ENCODE measurements at regions not wholly inside any gene's neighbourhood (a gene's known extent, or its start where the extent isn't known, plus 50 kb on each side); places are given as distances from the start of the nearest gene placed in this dataset.

DNA sequence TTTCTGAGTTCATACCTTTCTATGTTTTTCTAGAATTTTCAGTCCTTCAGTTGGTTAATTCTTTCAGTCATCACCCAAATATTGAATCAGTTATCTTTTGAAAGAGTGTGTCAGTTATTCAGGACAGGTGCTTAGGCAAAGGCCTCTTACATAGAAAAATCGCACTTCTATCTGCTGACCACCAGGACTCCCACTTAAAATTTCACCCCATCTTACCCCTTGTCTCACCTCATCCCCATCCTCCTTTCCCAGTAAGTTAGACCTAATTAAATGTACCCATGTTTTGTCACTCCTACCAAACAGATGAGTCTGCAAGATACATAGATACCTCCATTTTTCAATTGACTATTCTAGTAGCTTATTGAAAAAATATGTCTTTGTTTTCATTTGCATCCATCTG, 159.9 kb upstream of the PIK3R1 start:
- H3K27ac ChIP-seq (ENCODE audit: control insufficient read depth, insufficient read depth, low read length), result no peak overlapping the region
- H3K4me3 ChIP-seq (ENCODE audit: control insufficient read depth in 2 of 3, extremely low read depth in 1 of 3, insufficient read depth in 2 of 3, low read depth in 1 of 3, low read length in 3 of 3), result no peak overlapping the region
- H2AFZ ChIP-seq (ENCODE audit: control insufficient read depth, low read length), result no peak overlapping the region
- TF ChIP-seq EZH2 (IDR thresholded peaks at IDR 0.05; ENCODE audit: low read length) (no peak), CTCF (optimal IDR thresholded peaks at IDR 0.05 in 1 of 3, IDR thresholded peaks at IDR 0.05 in 1 of 3, conservative IDR thresholded peaks at IDR 0.05 in 1 of 3; ENCODE audit: extremely low read depth in 1 of 3, insufficient read depth in 2 of 3, low read length in 3 of 3) (no peak)
- H4K20me1 ChIP-seq (ENCODE audit: control insufficient read depth, extremely low read depth, insufficient read depth, low read length), result no peaks in the 10 kb centered on the region
- FAIRE-seq (no peak), DNase-seq (ENCODE audit: low read depth, low spot score) (no peak)
- no peak overlapping the region for H3K4me2 ChIP-seq (ENCODE audit: control insufficient read depth, extremely low read depth, insufficient read depth, low read depth, low read length)
- H3K9me1 ChIP-seq (ENCODE audit: control insufficient read depth, extremely low read depth, insufficient read depth, low read length), result no peaks in the 10 kb centered on the region
- H3K9me3 ChIP-seq (ENCODE audit: control insufficient read depth, low read depth, low read length), result no peaks in the 10 kb centered on the region
- dilution Hi-C loops (cut with MboI; ENCODE audit: extremely low pct_ligation_motif_present, low sequenced_read_pairs), result no loop called here
- peaks cover 3% of the 10 kb centered on the region for H3K4me1 ChIP-seq (ENCODE audit: control insufficient read depth, extremely low read depth, insufficient read depth, low read length)
- no peaks in the 10 kb centered on the region for H3K79me2 ChIP-seq (ENCODE audit: control insufficient read depth, insufficient read depth, low read length)
- no peaks in the 10 kb centered on the region for H3K27me3 ChIP-seq (ENCODE audit: control insufficient read depth, extremely low read depth, insufficient read depth, low read length)
- H3K36me3 ChIP-seq (ENCODE audit: control insufficient read depth in 2 of 2, extremely low read depth in 1 of 2, insufficient read depth in 2 of 2, low read length in 2 of 2), result no peaks in the 10 kb centered on the region
- H3K9ac ChIP-seq (ENCODE audit: control insufficient read depth, extremely low read depth, insufficient read depth, low read length), result no peak overlapping the region

GRCh38 chr5:68054638-68055037, 160.9 kb upstream of the PIK3R1 start:
- DNase-seq (ENCODE audit: low read depth, low spot score), result no peak
- Histone ChIP-seq H3K36me3 (ENCODE audit: control insufficient read depth in 2 of 2, extremely low read depth in 1 of 2, insufficient read depth in 2 of 2, low read length in 2 of 2) (no peaks in the 10 kb centered on the region), H4K20me1 (ENCODE audit: control insufficient read depth, extremely low read depth, insufficient read depth, low read length) (no peaks in the 10 kb centered on the region), H2AFZ (ENCODE audit: control insufficient read depth, low read length) (no peak overlapping the region), H3K4me1 (ENCODE audit: control insufficient read depth, extremely low read depth, insufficient read depth, low read length) (peaks cover 3% of the 10 kb centered on the region), H3K27ac (ENCODE audit: control insufficient read depth, insufficient read depth, low read length) (no peak overlapping the region), H3K4me3 (ENCODE audit: control insufficient read depth in 2 of 3, extremely low read depth in 1 of 3, insufficient read depth in 2 of 3, low read depth in 1 of 3, low read length in 3 of 3) (no peak overlapping the region), H3K4me2 (ENCODE audit: control insufficient read depth, extremely low read depth, insufficient read depth, low read depth, low read length) (no peak overlapping the region), H3K79me2 (ENCODE audit: control insufficient read depth, insufficient read depth, low read length) (no peaks in the 10 kb centered on the region), H3K9ac (ENCODE audit: control insufficient read depth, extremely low read depth, insufficient read depth, low read length) (no peak overlapping the region), H3K27me3 (ENCODE audit: control insufficient read depth, extremely low read depth, insufficient read depth, low read length) (no peaks in the 10 kb centered on the region), H3K9me3 (ENCODE audit: control insufficient read depth, low read depth, low read length) (no peaks in the 10 kb centered on the region), H3K9me1 (ENCODE audit: control insufficient read depth, extremely low read depth, insufficient read depth, low read length) (no peaks in the 10 kb centered on the region)
- no peak for TF ChIP-seq CTCF (optimal IDR thresholded peaks at IDR 0.05 in 1 of 3, IDR thresholded peaks at IDR 0.05 in 1 of 3, conservative IDR thresholded peaks at IDR 0.05 in 1 of 3; ENCODE audit: extremely low read depth in 1 of 3, insufficient read depth in 2 of 3, low read length in 3 of 3)
- no peak for TF ChIP-seq EZH2 (IDR thresholded peaks at IDR 0.05; ENCODE audit: low read length)
- FAIRE-seq, result no peak
- dilution Hi-C loops (cut with MboI; ENCODE audit: extremely low pct_ligation_motif_present, low sequenced_read_pairs), result no loop called here
